Duodenal mucosa (tissue), 2 donors: ENCODE measurements at regions not wholly inside any gene's neighbourhood (a gene's known extent, or its start where the extent isn't known, plus 50 kb on each side); places are given as distances from the start of the nearest gene placed in this dataset.

Source experiments
- H3K27ac ChIP-seq: one replicate; pipeline ENCODE4 v1.7.0; 2013; ENCODE audit warnings: low read depth, low read length
- H3K27me3 ChIP-seq, 2 donors: one replicate each; pipeline ENCODE4 v1.7.0; 2013; ENCODE audit warnings: low read length in 2 of 2, control low read depth in 1 of 2; ENCODE audit not compliant: insufficient read depth in 2 of 2, control insufficient read depth in 1 of 2
- H3K36me3 ChIP-seq, 2 donors: one replicate each; pipeline ENCODE4 v1.7.0; 2013; ENCODE audit warnings: low read length in 2 of 2, control low read depth in 1 of 2; ENCODE audit not compliant: insufficient read depth in 2 of 2, control insufficient read depth in 1 of 2
- H3K4me1 ChIP-seq, 2 donors: one replicate each; pipeline ENCODE4 v1.7.0; 2013; ENCODE audit warnings: low read length in 2 of 2, control low read depth in 1 of 2; ENCODE audit not compliant: insufficient read depth in 2 of 2, control insufficient read depth in 1 of 2
- H3K4me3 ChIP-seq, 2 donors: one replicate each; pipeline ENCODE4 v1.7.0; 2013; ENCODE audit warnings: low read length in 2 of 2, low read depth in 1 of 2
- H3K9ac ChIP-seq, 2 donors: one replicate each; pipeline ENCODE4 v1.7.0; 2013; ENCODE audit warnings: low read length in 2 of 2, low read depth in 1 of 2
- H3K9me3 ChIP-seq, 2 donors: one replicate each; pipeline ENCODE4 v1.7.0; 2013; ENCODE audit warnings: low read length in 2 of 2, control low read depth in 1 of 2; ENCODE audit not compliant: control insufficient read depth in 1 of 2

GRCh38 chr6:48904809-48905208 lies 558.2 kb downstream of the MMUT start:
- Histone ChIP-seq H3K36me3 (no peaks in the 10 kb centered on the region), H3K27me3 (no peaks in the 10 kb centered on the region), H3K9me3 (no peaks in the 10 kb centered on the region), H3K27ac (no peak overlapping the region), H3K9ac (no peak overlapping the region), H3K4me1 (no peaks in the 10 kb centered on the region), H3K4me3 (no peak overlapping the region)

DNA sequence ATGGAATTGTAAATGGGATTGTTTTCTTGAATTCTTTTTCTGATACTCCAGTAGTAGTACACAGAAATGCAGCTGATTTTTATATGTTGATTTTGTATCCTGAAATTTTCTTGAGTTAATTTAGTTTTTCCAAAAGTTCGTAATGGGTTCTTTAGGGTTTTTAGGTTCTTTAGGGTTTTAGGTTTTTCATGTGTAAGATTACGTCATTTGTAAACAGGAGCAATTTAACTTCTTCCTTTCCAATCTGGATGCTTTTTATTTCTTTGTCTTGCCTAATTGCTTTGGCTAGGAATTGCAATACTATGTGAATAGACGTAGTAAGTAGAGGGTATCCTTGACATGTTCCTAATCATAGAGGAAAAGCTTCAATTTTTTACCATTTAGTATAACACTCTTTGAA lies 568.6 kb downstream of the MMUT start:
- H3K27ac ChIP-seq = no peak overlapping the region
- no peak overlapping the region for H3K4me3 ChIP-seq
- no peaks in the 10 kb centered on the region for H3K9me3 ChIP-seq
- H3K36me3 ChIP-seq = no peaks in the 10 kb centered on the region
- H3K27me3 ChIP-seq = no peaks in the 10 kb centered on the region
- no peak overlapping the region for H3K9ac ChIP-seq
- H3K4me1 ChIP-seq = no peaks in the 10 kb centered on the region

- H3K27ac ChIP-seq = no peak overlapping the region
- no peaks in the 10 kb centered on the region for H3K9me3 ChIP-seq
- H3K4me1 ChIP-seq = no peaks in the 10 kb centered on the region
- H3K4me3 ChIP-seq = no peak overlapping the region
- H3K9ac ChIP-seq = no peak overlapping the region
- no peaks in the 10 kb centered on the region for H3K36me3 ChIP-seq
- H3K27me3 ChIP-seq = no peaks in the 10 kb centered on the region
Observed at GRCh38 chr6:48893048-48893447, 570.0 kb downstream of the MMUT start.

DNA sequence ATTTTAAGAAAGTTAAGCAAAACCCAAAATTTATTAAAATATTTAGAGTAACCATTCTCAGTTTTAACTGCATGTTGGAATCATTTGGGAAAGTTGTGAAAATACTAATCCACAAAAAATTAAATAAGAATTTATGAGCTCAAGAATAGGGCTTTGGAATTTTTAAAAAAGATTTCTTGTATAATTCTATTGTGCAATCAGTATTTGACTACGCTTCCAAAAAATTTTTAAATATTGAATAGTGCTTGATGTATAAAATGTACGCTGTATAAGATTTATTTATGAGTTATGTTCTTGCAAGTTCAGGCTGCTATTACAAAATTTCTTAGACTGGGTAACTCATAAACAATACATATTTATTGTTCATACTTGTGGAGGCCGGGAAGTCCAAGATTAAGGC lies 571.7 kb downstream of the MMUT start:
- H3K9ac ChIP-seq = no peak overlapping the region
- H3K27me3 ChIP-seq = no peaks in the 10 kb centered on the region
- no peaks in the 10 kb centered on the region for H3K9me3 ChIP-seq
- no peak overlapping the region for H3K4me3 ChIP-seq
- H3K36me3 ChIP-seq = no peaks in the 10 kb centered on the region
- no peak overlapping the region for H3K27ac ChIP-seq
- no peaks in the 10 kb centered on the region for H3K4me1 ChIP-seq

GRCh38 chr6:48889429-48889828 lies 573.6 kb downstream of the MMUT start:
- no peak overlapping the region for H3K9ac ChIP-seq
- no peaks in the 10 kb centered on the region for H3K36me3 ChIP-seq
- no peaks in the 10 kb centered on the region for H3K27me3 ChIP-seq
- no peaks in the 10 kb centered on the region for H3K9me3 ChIP-seq
- no peak overlapping the region for H3K27ac ChIP-seq
- no peaks in the 10 kb centered on the region for H3K4me1 ChIP-seq
- no peak overlapping the region for H3K4me3 ChIP-seq

GRCh38 chr6:48883116-48883515 lies 579.9 kb downstream of the MMUT start:
- H3K36me3 ChIP-seq = no peaks in the 10 kb centered on the region
- no peaks in the 10 kb centered on the region for H3K27me3 ChIP-seq
- H3K9ac ChIP-seq = no peak overlapping the region
- H3K27ac ChIP-seq = no peak overlapping the region
- H3K4me1 ChIP-seq = no peaks in the 10 kb centered on the region
- no peak overlapping the region for H3K4me3 ChIP-seq
- peaks cover 0 to 10% of the 10 kb centered on the region in 2 donors for H3K9me3 ChIP-seq

DNA sequence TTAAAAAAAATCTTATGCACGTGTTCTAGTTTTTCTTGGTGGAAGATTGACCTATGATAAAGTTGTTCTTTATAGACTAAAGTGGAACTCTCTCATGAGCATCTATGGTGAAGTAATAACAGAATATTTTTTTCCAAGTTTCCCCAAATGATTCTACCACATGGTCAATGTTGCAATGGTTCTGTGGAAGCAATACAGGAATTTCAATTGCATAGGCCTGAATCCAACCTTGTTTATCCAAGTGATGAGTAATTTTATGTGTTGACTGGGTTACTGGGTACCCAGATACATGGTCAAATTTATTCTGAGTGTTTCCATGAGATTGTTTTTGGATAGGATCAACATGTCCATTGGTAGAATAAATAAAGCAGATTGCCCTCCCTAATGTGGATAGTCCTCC lies 581.5 kb downstream of the MMUT start:
- no peak overlapping the region for H3K27ac ChIP-seq
- H3K4me3 ChIP-seq = no peak overlapping the region
- no peak overlapping the region for H3K9ac ChIP-seq
- no peaks in the 10 kb centered on the region for H3K36me3 ChIP-seq
- peaks cover 0 to 10% of the 10 kb centered on the region in 2 donors for H3K9me3 ChIP-seq
- H3K27me3 ChIP-seq = no peaks in the 10 kb centered on the region
- no peaks in the 10 kb centered on the region for H3K4me1 ChIP-seq

- H3K4me3 ChIP-seq = no peak overlapping the region
- peaks cover 0 to 3% of the 10 kb centered on the region in 2 donors for H3K9me3 ChIP-seq
- no peaks in the 10 kb centered on the region for H3K36me3 ChIP-seq
- no peaks in the 10 kb centered on the region for H3K27me3 ChIP-seq
- no peak overlapping the region for H3K27ac ChIP-seq
- no peaks in the 10 kb centered on the region for H3K4me1 ChIP-seq
- H3K9ac ChIP-seq = no peak overlapping the region
Observed at GRCh38 chr6:48869595-48869994, 593.5 kb downstream of the MMUT start.

- Histone ChIP-seq H3K27me3 (no peaks in the 10 kb centered on the region), H3K4me3 (no peak overlapping the region), H3K4me1 (no peaks in the 10 kb centered on the region), H3K9me3 (peaks cover 0 to 5% of the 10 kb centered on the region in 2 donors), H3K36me3 (no peaks in the 10 kb centered on the region), H3K27ac (no peak overlapping the region), H3K9ac (no peak overlapping the region)
Observed at GRCh38 chr6:48866682-48867081, 596.4 kb downstream of the MMUT start.

- H3K9me3 ChIP-seq = peaks cover 0 to 5% of the 10 kb centered on the region in 2 donors
- H3K4me1 ChIP-seq = no peaks in the 10 kb centered on the region
- no peak overlapping the region for H3K4me3 ChIP-seq
- H3K27me3 ChIP-seq = no peaks in the 10 kb centered on the region
- no peak overlapping the region for H3K9ac ChIP-seq
- no peak overlapping the region for H3K27ac ChIP-seq
- no peaks in the 10 kb centered on the region for H3K36me3 ChIP-seq
Observed at GRCh38 chr6:48860175-48860574, 602.9 kb downstream of the MMUT start.

DNA sequence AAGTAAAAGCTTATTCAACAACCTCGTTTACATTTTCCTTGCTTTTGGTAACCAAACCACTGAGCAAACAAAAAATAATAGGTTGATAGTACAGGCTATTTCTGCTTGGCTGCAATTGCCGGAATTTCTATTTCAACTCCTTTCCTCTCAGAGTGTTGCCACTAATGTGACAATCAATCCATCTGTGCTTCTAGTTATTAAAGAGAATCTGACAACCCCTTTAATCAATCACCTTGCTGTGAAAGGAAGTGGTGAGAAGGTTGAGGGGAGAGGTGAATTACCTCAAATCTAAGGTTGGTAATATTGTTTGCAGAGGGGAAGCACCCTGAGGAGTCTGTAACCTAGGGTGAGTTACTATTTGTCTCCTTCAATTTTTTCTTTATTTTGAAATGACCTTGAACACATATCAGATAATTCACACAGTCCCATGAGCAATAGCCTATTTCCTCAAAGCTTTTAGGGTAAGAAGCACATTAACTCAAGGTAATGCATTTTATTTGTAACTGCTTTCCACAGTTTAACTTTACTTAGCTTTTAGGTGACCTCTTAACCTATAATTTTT lies 603.4 kb downstream of the MMUT start:
- H3K4me3 ChIP-seq = no peak overlapping the region
- H3K36me3 ChIP-seq = no peaks in the 10 kb centered on the region
- no peaks in the 10 kb centered on the region for H3K4me1 ChIP-seq
- peaks cover 0 to 3% of the 10 kb centered on the region in 2 donors for H3K9me3 ChIP-seq
- H3K9ac ChIP-seq = no peak overlapping the region
- no peak overlapping the region for H3K27ac ChIP-seq
- no peaks in the 10 kb centered on the region for H3K27me3 ChIP-seq
